RWPE2 (cell line): ENCODE measurements at regions not wholly inside any gene's neighbourhood (a gene's known extent, or its start where the extent isn't known, plus 50 kb on each side); places are given as distances from the start of the nearest gene placed in this dataset.

Experiments
- ATAC-seq: fragments of 200-7000 bp; cut with Tn5 transposase; 3 replicates; pipeline ENCODE4 v1.9.1; 2021; ENCODE audit warnings: low read depth
- DNase-seq: peaks from one replicate; pipeline ENCODE4 v3.0.0-alpha.2; 2020; ENCODE audit warnings: low spot score
- H3K27ac ChIP-seq: fragments of 450-650 bp; 2 replicates; pipeline ENCODE4 v1.5.1; 2017; ENCODE audit warnings: mild to moderate bottlenecking; ENCODE audit not compliant: poor library complexity, severe bottlenecking
- H3K27me3 ChIP-seq: fragments of 250-450 bp; sonication (Bioruptor Pico); 2 replicates; pipeline ENCODE4 v1.5.1; 2021; ENCODE audit warnings: mild to moderate bottlenecking, moderate library complexity; ENCODE audit not compliant: insufficient read depth, poor library complexity, severe bottlenecking
- H3K36me3 ChIP-seq: fragments of 250-450 bp; sonication (Bioruptor Pico); 2 replicates; pipeline ENCODE4 v1.5.1; 2020; ENCODE audit warnings: low read depth, mild to moderate bottlenecking, moderate library complexity
- H3K4me1 ChIP-seq: fragments of 250-450 bp; sonication (Bioruptor Pico); 2 replicates; pipeline ENCODE4 v1.5.1; 2021; ENCODE audit warnings: mild to moderate bottlenecking, moderate library complexity; ENCODE audit not compliant: insufficient read depth, poor library complexity, severe bottlenecking
- H3K4me3 ChIP-seq: fragments of 250-450 bp; sonication (Bioruptor Pico); 2 replicates; pipeline ENCODE4 v1.5.1; 2021; ENCODE audit warnings: mild to moderate bottlenecking, moderate library complexity; ENCODE audit not compliant: severe bottlenecking
- H3K9me3 ChIP-seq: fragments of 250-450 bp; sonication (Bioruptor Pico); 2 replicates; pipeline ENCODE4 v1.5.1; 2021; ENCODE audit warnings: mild to moderate bottlenecking, moderate library complexity; ENCODE audit not compliant: severe bottlenecking
- TF ChIP-seq, protein P1 (sequence below): fragments of 450-650 bp; IDR thresholded peaks from one replicate; pipeline ENCODE4 v1.5.1; 2017; ENCODE audit warnings: mild to moderate bottlenecking, moderate library complexity; ENCODE audit not compliant: poor library complexity, severe bottlenecking

DNA sequence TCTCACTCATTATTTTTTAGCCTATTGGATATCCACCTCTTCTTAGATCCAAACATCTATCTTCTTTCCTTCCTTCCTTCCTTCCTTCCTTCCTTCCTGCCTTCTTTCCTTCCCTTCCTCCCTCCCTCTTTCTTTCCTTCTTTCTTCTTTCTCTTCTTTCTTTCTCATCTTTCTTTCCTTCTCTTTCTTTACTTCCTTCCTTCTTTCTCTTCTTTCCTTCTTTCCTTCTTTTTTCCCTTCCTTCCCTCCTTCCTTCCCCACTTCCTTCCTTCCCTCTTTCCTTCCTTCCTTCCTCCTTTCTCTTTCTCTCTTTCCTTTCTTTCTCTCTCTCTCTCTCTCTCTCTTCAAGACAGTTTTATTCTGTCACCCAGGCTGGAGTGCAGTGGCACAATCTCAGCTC is 1239.8 kb downstream of the PCDH7 start:
- no peak for ATAC-seq
- no peaks in the 10 kb centered on the region for H3K4me1 ChIP-seq
- H3K27ac ChIP-seq = no peak overlapping the region
- no peak for DNase-seq
- no peaks in the 10 kb centered on the region for H3K9me3 ChIP-seq
- TF ChIP-seq, protein P1, sequence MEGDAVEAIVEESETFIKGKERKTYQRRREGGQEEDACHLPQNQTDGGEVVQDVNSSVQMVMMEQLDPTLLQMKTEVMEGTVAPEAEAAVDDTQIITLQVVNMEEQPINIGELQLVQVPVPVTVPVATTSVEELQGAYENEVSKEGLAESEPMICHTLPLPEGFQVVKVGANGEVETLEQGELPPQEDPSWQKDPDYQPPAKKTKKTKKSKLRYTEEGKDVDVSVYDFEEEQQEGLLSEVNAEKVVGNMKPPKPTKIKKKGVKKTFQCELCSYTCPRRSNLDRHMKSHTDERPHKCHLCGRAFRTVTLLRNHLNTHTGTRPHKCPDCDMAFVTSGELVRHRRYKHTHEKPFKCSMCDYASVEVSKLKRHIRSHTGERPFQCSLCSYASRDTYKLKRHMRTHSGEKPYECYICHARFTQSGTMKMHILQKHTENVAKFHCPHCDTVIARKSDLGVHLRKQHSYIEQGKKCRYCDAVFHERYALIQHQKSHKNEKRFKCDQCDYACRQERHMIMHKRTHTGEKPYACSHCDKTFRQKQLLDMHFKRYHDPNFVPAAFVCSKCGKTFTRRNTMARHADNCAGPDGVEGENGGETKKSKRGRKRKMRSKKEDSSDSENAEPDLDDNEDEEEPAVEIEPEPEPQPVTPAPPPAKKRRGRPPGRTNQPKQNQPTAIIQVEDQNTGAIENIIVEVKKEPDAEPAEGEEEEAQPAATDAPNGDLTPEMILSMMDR = no peak
- no peaks in the 10 kb centered on the region for H3K27me3 ChIP-seq
- H3K4me3 ChIP-seq = no peak overlapping the region
- H3K36me3 ChIP-seq = no peaks in the 10 kb centered on the region

DNA sequence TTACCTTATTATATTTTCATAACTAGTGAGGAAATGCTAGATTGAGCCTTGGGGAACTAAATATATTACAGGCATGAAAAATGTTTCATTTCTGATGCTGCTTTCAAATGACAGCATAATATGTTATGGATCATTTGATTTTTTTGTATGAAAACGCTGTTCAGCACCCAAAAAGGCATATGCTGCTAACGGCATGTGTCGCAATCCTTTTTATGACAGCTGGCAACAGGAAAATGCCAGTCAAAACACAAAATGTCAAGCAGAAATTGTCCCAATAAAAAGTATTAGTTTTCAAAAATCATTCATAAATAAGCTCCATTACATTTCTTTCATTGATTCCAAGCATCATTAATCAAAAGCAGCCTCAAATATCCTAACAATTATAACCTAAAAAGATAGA is 1244.5 kb downstream of the PCDH7 start:
- no peaks in the 10 kb centered on the region for H3K9me3 ChIP-seq
- no peak overlapping the region for H3K27ac ChIP-seq

DNA sequence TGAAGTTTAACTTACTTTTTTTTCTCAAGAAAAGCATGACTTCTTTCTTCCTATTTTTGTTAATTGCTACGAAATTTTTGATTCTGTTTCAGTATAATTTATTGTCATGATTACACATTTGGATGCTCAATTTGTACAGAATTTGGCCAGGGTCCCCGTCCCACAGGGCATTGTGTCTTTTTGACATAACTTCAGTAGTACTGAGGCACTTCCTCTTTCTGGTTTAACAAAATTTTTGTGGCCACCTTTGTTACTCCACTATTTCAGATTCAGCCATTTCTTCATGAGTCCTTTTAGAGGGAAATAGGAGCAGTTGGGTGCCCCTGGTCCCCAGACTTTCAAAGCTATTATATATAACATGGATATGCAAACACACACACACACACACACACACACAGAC is 1248.7 kb downstream of the PCDH7 start:
- DNase-seq (no peak), ATAC-seq (no peak)
- Histone ChIP-seq H3K27ac (no peak overlapping the region), H3K4me1 (no peaks in the 10 kb centered on the region), H3K4me3 (no peak overlapping the region), H3K9me3 (no peaks in the 10 kb centered on the region), H3K27me3 (no peaks in the 10 kb centered on the region), H3K36me3 (no peaks in the 10 kb centered on the region)
- TF ChIP-seq, protein P1 = no peak

More for the DNA sequence above, 1244.5 kb downstream of the PCDH7 start:
- Histone ChIP-seq H3K4me1 (no peaks in the 10 kb centered on the region), H3K27me3 (no peaks in the 10 kb centered on the region), H3K4me3 (no peak overlapping the region), H3K36me3 (no peaks in the 10 kb centered on the region)
- TF ChIP-seq, protein P1 = no peak
- DNase-seq (no peak), ATAC-seq (no peak)

DNA sequence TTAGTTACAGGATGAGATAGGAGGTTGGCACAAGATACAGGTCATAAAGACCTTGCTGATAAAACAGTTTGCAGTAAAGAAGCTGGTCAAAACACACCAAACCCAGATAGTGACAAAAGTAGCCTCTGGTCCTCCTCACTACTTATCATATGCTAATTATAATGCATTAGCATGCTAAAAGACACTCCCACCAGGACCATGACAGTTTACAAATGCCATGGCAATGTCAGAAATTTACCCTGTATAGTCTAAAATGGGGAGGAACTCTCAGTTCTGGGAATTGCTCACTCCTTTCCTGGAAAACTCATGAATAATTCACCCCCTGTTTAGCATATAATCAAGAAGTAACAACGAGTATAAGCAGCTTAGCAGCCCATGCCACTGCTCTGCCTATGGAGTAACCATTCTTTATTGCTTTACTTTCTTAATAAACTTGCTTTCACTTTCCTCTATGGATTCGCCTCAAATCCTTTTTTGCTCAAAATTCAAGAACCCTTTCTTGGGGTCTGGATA is 1254.4 kb downstream of the PCDH7 start:
- Histone ChIP-seq H3K27ac (no peak overlapping the region), H3K27me3 (no peaks in the 10 kb centered on the region), H3K36me3 (no peaks in the 10 kb centered on the region), H3K4me1 (no peaks in the 10 kb centered on the region), H3K9me3 (no peaks in the 10 kb centered on the region), H3K4me3 (no peak overlapping the region)
- TF ChIP-seq, protein P1 = no peak
- ATAC-seq = no peak
- no peak for DNase-seq

DNA sequence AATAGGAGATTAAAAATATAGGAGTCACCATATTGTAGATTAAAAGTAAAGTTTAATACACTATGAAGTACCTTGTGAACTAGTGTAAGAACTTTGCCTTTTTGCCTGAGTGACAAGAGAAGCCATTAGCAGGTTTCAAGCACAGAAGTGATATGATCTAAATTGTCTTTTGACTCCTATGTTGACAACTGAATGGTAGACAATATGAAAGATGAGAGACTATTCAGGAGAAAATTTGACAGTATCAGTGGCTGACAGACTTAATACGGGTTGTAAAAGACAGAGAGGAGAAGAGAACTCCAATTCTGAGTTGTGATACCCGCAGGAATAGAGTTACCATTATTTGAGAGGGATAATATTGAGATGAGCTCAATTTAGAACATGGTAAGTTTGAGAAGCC is 1259.8 kb downstream of the PCDH7 start:
- H3K9me3 ChIP-seq = no peaks in the 10 kb centered on the region
- no peak overlapping the region for H3K27ac ChIP-seq
- no peaks in the 10 kb centered on the region for H3K27me3 ChIP-seq
- no peaks in the 10 kb centered on the region for H3K4me1 ChIP-seq
- no peak for ATAC-seq
- TF ChIP-seq, protein P1 = no peak
- H3K36me3 ChIP-seq = no peaks in the 10 kb centered on the region
- no peak for DNase-seq
- no peak overlapping the region for H3K4me3 ChIP-seq
